HG03103 (cell line): ENCODE measurements at regions not wholly inside any gene's neighbourhood (a gene's known extent, or its start where the extent isn't known, plus 50 kb on each side); places are given as distances from the start of the nearest gene placed in this dataset.

ENCODE experiments used
- ATAC-seq: cut with Tn5 transposase; IDR thresholded peaks from one replicate; pipeline ENCODE4 v1.9.1; 2021; ENCODE audit warnings: low read depth; ENCODE audit not compliant: unreplicated experiment

DNA sequence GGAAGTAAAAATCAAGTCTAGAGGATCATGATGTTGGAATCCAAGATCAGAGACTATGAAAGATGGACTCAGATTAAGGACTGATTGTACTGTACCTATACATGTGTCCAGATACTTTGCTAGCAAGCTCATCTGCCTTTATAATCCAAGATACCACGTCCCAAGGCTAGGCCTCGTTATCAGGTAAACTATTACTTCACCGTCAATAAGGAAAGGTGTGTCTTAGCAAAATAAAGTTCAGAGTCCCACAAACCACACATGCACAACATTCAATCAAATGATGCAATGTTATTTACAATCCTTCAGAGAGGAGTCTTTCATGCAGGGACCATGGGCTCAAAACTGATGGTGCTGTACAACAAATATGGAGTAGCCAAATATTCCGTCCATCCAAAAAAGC, 1092.9 kb downstream of the IGSF11 start:
- ATAC-seq, result no peak

GRCh38 chr3:117954131-117954530, 1080.5 kb downstream of the IGSF11 start:
- no peak for ATAC-seq

- no peak for ATAC-seq
These were observed 1079.5 kb downstream of the IGSF11 start for GRCh38 chr3:117955196-117955595.

- ATAC-seq, result no peak
These were observed 1076.6 kb downstream of the IGSF11 start for GRCh38 chr3:117958027-117958426.

GRCh38 chr3:117962750-117963149, 1071.9 kb downstream of the IGSF11 start:
- no peak for ATAC-seq

- no peak for ATAC-seq
These were observed 1070.8 kb downstream of the IGSF11 start for GRCh38 chr3:117963858-117964257.

DNA sequence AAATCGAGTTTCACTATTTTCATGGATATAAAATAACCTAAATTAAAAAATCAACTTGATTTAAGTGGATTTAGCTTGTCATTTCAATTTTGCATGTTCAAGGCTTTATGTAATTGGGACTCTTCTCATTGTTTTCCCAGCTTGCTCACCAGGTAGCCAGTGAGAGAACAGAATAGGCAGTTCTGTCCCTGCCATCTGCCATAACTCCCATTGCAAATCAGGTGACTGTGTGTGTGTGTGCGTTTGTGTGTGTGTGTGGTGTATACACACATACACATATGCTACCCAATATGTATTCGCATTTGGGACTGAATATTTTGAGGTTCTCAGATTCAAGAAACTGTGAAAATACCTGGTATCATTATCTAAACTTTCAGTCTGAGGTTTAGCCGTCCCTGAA, 1069.8 kb downstream of the IGSF11 start:
- no peak for ATAC-seq

DNA sequence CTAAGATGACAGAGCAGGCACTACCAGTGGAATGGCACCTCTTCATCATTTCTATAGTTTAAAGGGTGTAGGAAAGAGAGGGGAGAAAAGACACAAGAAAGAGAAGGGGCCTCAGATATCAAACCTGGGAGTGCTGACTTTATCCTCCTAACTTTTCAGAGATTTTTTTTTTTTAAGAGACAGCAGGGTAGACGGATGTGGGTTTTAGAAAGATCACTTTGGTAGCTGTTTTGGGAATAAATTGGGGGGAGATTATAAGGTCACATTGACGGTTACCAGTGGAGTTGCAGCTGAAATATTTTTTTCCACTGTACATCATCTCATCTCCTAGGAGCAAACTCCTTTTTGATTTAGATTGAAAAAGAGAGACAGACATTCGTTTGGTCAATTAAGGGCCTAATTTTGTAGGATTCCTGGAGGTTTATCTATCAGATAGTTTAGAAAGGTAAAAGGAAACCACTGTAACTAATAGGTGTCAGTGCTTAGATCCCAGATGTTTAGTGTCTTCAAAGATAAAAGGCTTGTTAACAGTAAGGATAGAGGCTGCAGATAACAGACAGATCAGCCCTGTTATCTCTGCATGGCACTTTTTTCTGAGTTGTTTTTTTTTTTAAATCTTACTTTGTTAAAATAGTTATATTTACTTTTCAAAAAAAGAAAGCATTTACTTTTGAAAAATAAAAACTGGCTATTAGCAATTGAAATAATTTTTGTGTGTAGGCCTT, 1057.0 kb downstream of the IGSF11 start:
- no peak for ATAC-seq

- ATAC-seq, result no peak
These were observed 1055.2 kb downstream of the IGSF11 start for GRCh38 chr3:117979466-117979865.

DNA sequence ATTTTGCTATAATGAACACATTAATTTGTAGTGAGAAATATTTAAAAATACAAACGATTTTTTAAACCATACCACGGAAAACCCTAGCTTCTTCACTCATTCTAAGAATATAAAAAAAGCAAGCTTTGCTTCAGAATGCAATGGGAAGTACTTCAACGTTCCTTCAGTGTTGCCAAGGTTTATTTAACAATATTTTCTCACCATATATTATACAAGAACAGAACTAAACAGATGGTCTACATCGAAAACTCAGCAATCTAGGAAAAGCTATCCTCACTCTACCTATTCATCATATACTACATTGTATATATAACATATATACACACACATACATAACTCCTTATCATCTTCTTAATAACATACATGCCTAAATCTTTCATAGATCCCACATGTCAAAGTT, 1047.4 kb downstream of the IGSF11 start:
- ATAC-seq, result no peak

DNA sequence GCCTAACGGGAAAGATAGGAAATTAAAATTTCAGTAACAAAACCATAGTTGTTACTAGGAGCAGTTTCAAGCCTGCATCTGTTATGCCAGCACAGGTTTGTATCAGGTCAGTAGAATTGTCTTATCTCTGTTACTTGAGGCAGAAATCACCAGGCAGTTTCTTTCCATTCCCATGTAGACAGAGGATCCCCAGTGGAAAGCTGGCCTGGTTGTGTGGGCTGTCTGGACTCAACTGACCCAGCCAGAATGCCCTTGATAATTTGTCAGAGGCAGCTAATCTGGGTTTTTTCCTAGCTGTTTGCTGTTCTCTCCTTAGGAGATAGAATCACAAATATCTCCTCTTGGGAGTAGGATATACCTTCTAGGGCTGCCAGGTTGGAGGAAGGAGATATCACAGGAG, 1044.7 kb downstream of the IGSF11 start:
- ATAC-seq, result no peak

DNA sequence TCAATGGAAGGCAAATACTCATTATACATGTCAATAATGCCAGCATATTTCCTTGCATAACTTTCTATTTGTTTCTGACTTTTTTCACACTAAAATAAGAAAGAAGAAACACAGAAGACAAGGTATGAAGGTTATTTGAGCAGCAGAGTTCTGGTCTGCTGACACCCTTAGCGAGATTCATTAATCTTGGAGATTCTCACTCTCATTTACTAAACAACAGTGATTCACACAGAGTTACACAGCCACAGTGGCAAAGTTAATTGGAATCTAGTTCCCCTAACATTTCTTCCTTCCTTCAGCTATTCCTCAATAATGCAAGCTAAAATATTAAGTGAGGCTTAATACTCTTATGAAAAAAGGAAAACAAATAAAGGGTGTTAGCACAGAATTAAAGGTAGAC, 1044.0 kb downstream of the IGSF11 start:
- no peak for ATAC-seq

DNA sequence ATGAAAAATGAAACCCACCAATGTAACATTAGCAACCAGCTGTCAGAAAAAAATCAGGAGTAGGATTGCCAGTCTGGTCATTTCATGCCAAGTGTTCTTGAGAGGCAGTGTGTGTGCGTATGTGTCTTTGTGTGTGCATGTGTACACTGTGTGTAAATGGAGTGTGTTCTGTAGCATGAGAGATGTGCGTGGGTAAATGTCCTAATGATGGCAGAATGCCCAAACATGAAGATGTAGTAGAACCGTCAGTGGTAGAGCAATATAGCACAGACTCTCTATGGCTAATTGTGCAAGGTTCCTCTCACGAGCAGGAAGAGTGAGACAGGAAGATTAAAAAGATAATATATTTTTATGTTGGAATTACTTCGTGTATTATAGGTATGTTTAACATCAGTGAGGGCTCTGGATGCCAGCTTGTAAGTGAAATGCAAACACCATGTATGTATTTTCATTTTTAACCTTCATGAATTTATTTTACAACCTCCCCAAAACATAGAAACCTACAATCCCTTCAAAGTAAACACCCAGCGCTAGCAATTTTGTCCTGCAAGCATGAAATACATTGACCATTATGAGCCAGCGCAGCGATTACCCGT, 1038.7 kb downstream of the IGSF11 start:
- no peak for ATAC-seq

GRCh38 chr3:117997201-117998049, 1037.2 kb downstream of the IGSF11 start:
- ATAC-seq, result peak; percentile 99

DNA sequence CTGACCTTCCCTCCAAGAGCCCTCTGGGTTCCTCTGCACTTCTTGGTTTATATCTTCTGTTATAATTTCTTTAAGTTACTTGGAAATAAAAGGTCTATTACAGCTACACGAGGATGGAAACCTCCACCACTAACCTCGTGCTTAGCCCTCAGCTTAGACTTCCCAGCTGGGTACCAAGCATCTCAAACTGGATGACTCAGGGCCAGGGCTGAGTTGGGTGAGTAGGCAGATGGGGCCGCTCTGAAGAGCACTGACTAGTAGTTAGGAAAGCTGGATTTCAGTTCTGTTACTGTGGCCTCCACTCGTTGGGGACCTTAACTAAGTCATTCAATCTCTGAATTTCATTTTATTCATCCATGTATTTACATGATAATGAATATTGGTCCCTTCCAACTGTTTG, 1036.6 kb downstream of the IGSF11 start:
- no peak for ATAC-seq

GRCh38 chr3:118000219-118000618, 1034.4 kb downstream of the IGSF11 start:
- ATAC-seq, result no peak

- ATAC-seq, result no peak
These were observed 1033.3 kb downstream of the IGSF11 start for GRCh38 chr3:118001380-118001779.

- no peak for ATAC-seq
These were observed 1022.7 kb downstream of the IGSF11 start for GRCh38 chr3:118011910-118012309.

DNA sequence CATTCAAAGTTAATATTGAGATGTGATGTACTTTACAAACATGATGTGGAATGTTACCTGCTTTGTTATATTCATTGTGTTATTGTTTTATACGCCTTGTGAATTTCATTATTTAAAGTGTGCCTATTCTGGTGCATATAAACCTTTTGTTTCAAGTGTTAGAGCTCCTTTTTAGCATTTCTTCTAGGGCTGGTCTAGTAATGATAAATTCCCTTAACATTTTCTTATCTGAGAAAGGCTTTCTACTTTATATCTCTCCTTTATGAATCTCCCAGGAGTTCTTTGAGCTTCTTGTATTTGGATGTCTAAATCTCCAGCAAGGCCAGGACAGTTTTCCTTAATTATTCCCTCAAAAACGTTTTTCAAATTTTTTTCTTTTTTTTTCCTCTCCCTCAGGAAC, 1005.6 kb downstream of the IGSF11 start:
- no peak for ATAC-seq

DNA sequence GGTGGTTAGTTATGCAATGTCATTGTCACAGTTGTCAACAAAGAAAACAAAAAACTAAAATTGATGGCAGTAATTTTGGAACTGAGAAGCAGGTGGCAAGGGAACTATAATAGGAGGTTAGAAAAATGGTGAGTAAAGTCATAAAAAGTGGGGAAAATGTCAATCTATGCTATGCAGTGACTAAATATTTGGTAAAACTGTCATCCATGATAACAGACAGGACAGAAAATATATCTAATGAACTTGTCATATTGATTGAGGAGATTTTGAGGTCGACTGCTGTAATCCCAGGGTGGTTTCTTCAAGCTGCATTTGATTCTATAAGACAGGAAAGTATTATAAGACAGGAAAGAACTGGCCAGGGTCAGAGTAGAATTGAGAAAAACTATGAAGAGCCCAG, 998.4 kb downstream of the IGSF11 start:
- ATAC-seq, result no peak

DNA sequence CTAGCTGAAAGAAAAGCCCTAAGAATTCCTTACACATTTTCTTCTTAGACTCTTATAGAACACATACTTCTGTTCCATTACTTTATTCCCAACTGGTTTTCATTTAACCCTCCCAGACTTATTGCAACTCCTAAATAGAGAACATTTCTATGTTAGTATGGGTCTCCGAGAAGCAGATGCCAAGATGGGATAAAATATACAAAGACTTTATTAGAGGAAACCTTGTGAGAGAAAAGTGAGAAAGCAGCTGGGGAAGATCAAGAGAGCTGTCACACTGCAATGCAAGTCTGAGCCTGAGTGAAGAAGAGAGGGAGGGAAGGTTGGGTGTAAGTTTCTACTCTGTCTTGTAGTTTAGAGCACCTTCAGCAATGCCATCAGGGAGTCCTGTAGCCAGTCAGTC, 979.3 kb downstream of the IGSF11 start:
- ATAC-seq, result no peak

DNA sequence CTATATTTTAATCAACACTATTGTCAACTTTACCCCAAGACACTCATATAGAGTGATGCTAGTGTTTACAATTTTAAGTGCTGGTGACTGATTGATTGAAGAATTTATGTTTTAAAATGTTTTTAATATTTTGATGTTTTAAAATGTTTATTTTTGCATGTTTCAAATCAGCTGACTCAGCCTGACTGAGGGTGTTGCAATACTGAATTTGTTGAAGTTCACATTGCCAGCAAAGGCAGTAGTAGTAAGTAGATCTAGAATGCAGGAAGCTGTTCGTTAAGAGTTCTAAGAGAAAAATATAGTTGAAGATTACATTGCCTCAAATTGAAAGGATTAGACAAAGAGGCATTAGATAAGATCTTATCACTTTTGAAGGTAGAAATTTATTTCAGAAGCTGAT, 977.6 kb downstream of the IGSF11 start:
- no peak for ATAC-seq
